Erythroblast (primary cell): ENCODE measurements at regions not wholly inside any gene's neighbourhood (a gene's known extent, or its start where the extent isn't known, plus 50 kb on each side); places are given as distances from the start of the nearest gene placed in this dataset.

Experiments
- DNase-seq, 2 experiments: peaks; one replicate each; lab custom pipeline; 2025; lab: John Stamatoyannopoulos, UW
- GATA1 ChIP-seq: IDR thresholded peaks from 2 replicates; pipeline ENCODE4 v1.6.1; 2011; ENCODE audit warnings: low read depth, mild to moderate bottlenecking, control low read depth, low read length, moderate library complexity
- POLR2A ChIP-seq: IDR thresholded peaks from 2 replicates; pipeline ENCODE4 v1.6.1; 2011; ENCODE audit warnings: mild to moderate bottlenecking, low read length

GRCh38 chr20:24131684-24132083 is 143.1 kb upstream of the GGTLC1 start:
- no peak for DNase-seq
- TF ChIP-seq POLR2A (no peak), GATA1 (no peak)

- TF ChIP-seq POLR2A: no peak
- DNase-seq: no peak
Observed at GRCh38 chr20:24131281-24131680, 142.7 kb upstream of the GGTLC1 start.

GRCh38 chr20:24129641-24130040 is 141.1 kb upstream of the GGTLC1 start:
- DNase-seq: no peak
- TF ChIP-seq POLR2A: no peak
- TF ChIP-seq GATA1: no peak

- TF ChIP-seq GATA1 (no peak), POLR2A (no peak)
- no peak for DNase-seq
Observed at GRCh38 chr20:24124951-24125650, 136.5 kb upstream of the GGTLC1 start.

DNA sequence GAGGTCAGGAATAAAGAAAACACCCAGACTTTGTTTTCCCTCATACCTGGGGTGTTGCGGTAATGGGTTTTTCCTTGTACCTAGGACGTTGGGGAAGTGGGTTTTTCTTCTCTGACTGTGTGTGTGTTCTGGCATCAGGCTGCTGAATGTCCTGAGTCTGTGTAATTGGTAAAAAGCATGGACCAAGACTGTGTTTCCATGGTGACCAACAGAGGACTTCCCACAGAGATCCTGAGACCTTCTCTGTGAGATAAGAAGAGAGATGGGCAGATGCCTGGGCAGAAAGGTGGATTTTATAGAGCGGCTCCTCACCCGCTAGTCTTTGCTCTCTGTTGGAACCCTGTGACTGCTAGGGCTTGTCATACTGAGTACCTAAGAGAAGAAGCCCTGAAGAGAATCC is 135.4 kb upstream of the GGTLC1 start:
- no peak for TF ChIP-seq GATA1
- TF ChIP-seq POLR2A: no peak
- DNase-seq: no peak

- no peak for DNase-seq
- TF ChIP-seq GATA1 (no peak), POLR2A (no peak)
Observed at GRCh38 chr20:24118441-24119175, 130.0 kb upstream of the GGTLC1 start.

DNA sequence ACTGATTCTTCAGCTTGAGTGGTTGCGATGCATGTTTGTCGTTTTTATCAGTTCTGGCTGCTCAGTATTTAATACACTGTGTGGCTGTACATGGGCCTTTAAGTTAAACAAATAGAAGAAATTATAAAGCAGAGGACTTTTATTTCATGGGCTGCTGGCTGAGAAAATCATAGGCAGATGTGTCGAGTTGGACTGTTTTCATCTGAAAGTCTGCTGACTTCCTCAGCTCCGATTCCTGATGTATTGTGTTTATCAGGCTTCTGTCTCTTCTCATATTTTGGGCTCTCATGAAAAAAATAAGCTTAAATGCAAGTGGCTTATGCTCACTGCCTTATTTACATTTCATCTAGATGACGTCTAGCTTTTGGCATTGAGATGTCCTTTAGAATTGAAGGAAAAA is 129.5 kb upstream of the GGTLC1 start:
- no peak for TF ChIP-seq POLR2A
- TF ChIP-seq GATA1: no peak
- DNase-seq: no peak

- TF ChIP-seq POLR2A (no peak), GATA1 (no peak)
- no peak for DNase-seq
Observed at GRCh38 chr20:24117383-24117782, 128.8 kb upstream of the GGTLC1 start.

DNA sequence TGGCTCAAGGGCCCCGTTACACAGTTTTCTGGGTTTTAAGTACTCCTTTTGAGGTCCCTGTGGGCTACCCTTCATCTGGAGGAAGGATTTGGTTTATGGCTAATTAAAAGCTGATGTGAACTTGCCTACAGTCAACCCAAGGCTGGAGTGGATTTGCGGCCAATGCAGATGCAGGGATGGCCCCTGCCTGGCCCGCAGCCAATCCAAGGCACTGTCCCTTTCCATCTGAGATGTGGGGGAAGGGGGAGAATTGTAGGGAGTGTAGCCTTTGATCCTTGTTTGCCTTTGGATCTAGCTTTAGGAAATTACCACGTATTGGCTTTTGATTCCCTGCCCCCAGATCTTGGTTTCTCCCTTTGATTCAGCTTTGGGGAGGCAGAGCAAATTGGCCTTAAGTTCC is 128.0 kb upstream of the GGTLC1 start:
- no peak for TF ChIP-seq POLR2A
- TF ChIP-seq GATA1: no peak
- no peak for DNase-seq

- TF ChIP-seq POLR2A (no peak), GATA1 (no peak)
Observed at GRCh38 chr20:24112360-24112759, 123.8 kb upstream of the GGTLC1 start.

GRCh38 chr20:24111858-24112257 is 123.3 kb upstream of the GGTLC1 start:
- DNase-seq: no peak
- TF ChIP-seq POLR2A (no peak), GATA1 (no peak)

More at GRCh38 chr20:24112360-24112759, 123.8 kb upstream of the GGTLC1 start:
- DNase-seq: no peak

DNA sequence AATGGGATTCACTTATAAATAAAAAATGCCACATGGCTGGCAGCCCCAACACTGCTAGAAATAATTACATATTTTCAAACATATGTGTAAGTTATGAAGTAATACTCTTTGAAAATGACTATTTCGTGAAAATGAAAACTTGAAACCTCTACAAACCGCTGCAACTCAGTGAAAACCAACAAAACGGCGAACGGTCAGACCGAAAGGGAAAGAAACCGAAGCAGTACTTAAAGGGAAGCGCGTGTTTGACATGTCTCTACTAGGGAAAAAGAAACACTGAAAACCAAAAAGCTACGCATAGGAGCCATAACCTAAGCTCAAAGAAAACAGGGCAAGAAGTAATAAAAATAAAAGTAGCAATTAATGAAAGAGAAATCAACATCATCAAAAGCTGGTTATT is 121.0 kb upstream of the GGTLC1 start:
- DNase-seq: no peak

GRCh38 chr20:24109008-24109407 is 120.4 kb upstream of the GGTLC1 start:
- TF ChIP-seq GATA1 (no peak), POLR2A (no peak)
- DNase-seq: no peak

More for the DNA sequence above, 121.0 kb upstream of the GGTLC1 start:
- no peak for TF ChIP-seq GATA1
- TF ChIP-seq POLR2A: no peak

- DNase-seq: no peak
- TF ChIP-seq POLR2A (no peak), GATA1 (no peak)
Observed at GRCh38 chr20:24108581-24108980, 120.0 kb upstream of the GGTLC1 start.
